SK-N-SH (cell line): ENCODE measurements at regions not wholly inside any gene's neighbourhood (a gene's known extent, or its start where the extent isn't known, plus 50 kb on each side); places are given as distances from the start of the nearest gene placed in this dataset.

Experiments
- CTCF ChIA-PET: fragments of 300-600, 350-600 bp; formaldehyde crosslinking; extraction: SDS; loops from one replicate; lab custom pipeline; 2021; lab: Yijun Ruan, JAX
- POLR2A ChIA-PET: fragments of 350-600 bp; sonication (Branson Sonifier 250); formaldehyde crosslinking; extraction: SDS; loops from one replicate; lab custom pipeline; 2020; ENCODE audit warnings: antibody characterized with exemption, inconsistent platforms; lab: Yijun Ruan, JAX
- DNase-seq: peaks from one replicate; pipeline ENCODE4 v3.0.0; 2012
- H2AFZ ChIP-seq: fragments of 200-600 bp; sonication (generic); 2 replicates; pipeline ENCODE4 v1.8.1; 2016; ENCODE audit warnings: antibody characterized with exemption, mild to moderate bottlenecking, low read depth
- H3F3A ChIP-seq: fragments of 200-600 bp; sonication (generic); replicated peaks from 2 replicates; pipeline ENCODE3; 2016; ENCODE audit warnings: antibody characterized with exemption, mild to moderate bottlenecking; ENCODE audit not compliant: insufficient read depth
- H3K27ac ChIP-seq, 2 experiments: fragments of 200-500 bp in 1 of 2; fragments of 200-600 bp in 1 of 2; sonication (Bioruptor generic) in 1 of 2; sonication (generic), shearing (Covaris generic) in 1 of 2; 2 replicates each; pipeline versions ENCODE4 v1.5.1 to v1.6.1; 2014 to 2016; ENCODE audit warnings: low read depth in 2 of 2, inconsistent platforms in 1 of 2, low read length in 1 of 2, mild to moderate bottlenecking in 1 of 2, mixed read lengths in 1 of 2
- H3K27me3 ChIP-seq: fragments of 200-600 bp; sonication (generic), shearing (Covaris generic); 2 replicates; pipeline ENCODE4 v1.6.1; 2016; ENCODE audit warnings: mixed run types; ENCODE audit not compliant: insufficient read depth
- H3K36me3 ChIP-seq, 2 experiments: fragments of 200-500 bp in 1 of 2; fragments of 200-600 bp in 1 of 2; sonication (Bioruptor generic) in 1 of 2; sonication (generic) in 1 of 2; replicated peaks in 1 of 2; 2 replicates each; pipeline versions ENCODE3 to v1.5.1; 2014 to 2016; ENCODE audit warnings: low read length in 1 of 2, mild to moderate bottlenecking in 1 of 2; ENCODE audit not compliant: insufficient read depth in 2 of 2, control insufficient read depth in 1 of 2
- H3K4me1 ChIP-seq, 2 experiments: fragments of 200-500 bp in 1 of 2; fragments of 200-600 bp in 1 of 2; sonication (Bioruptor generic) in 1 of 2; sonication (generic), shearing (Covaris generic) in 1 of 2; 2 replicates each; pipeline versions ENCODE4 v1.5.1 to v1.6.1; 2014 to 2016; ENCODE audit warnings: low read depth in 1 of 2, low read length in 1 of 2, mixed run types in 1 of 2; ENCODE audit not compliant: insufficient read depth in 2 of 2, control insufficient read depth in 1 of 2
- H3K4me2 ChIP-seq: fragments of 200-600 bp; sonication (generic), shearing (Covaris generic); 2 replicates; pipeline ENCODE4 v1.6.1; 2017; ENCODE audit warnings: mixed run types
- H3K4me3 ChIP-seq, 2 experiments: fragments of 200-500 bp in 1 of 2; fragments of 200-600 bp in 1 of 2; sonication (Bioruptor generic) in 1 of 2; sonication (generic), shearing (Covaris generic) in 1 of 2; 2 replicates each; pipeline versions ENCODE4 v1.5.1 to v1.8.1; 2014 to 2016; ENCODE audit warnings: low read depth in 2 of 2, inconsistent platforms in 1 of 2, low read length in 1 of 2, mild to moderate bottlenecking in 1 of 2, mixed read lengths in 1 of 2, moderate library complexity in 1 of 2
- H3K79me2 ChIP-seq: fragments of 200-600 bp; sonication (generic); 2 replicates; pipeline ENCODE4 v1.8.1; 2017; ENCODE audit warnings: mild to moderate bottlenecking; ENCODE audit not compliant: insufficient read depth
- H3K9ac ChIP-seq: fragments of 200-600 bp; sonication (generic); 2 replicates; pipeline ENCODE4 v1.6.1; 2017; ENCODE audit warnings: mixed run types
- H3K9me2 ChIP-seq: fragments of 200-600 bp; sonication (generic); 2 replicates; pipeline ENCODE4 v1.6.1; 2017; ENCODE audit warnings: mixed run types
- H3K9me3 ChIP-seq: fragments of 200-600 bp; sonication (generic); 2 replicates; pipeline ENCODE4 v1.6.1; 2017; ENCODE audit warnings: mixed run types, mild to moderate bottlenecking, moderate library complexity
- H4K20me1 ChIP-seq: fragments of 200-600 bp; sonication (generic); 2 replicates; pipeline ENCODE4 v1.6.1; 2017; ENCODE audit warnings: mild to moderate bottlenecking, mixed run types; ENCODE audit not compliant: insufficient read depth
- ELF1 ChIP-seq: IDR thresholded peaks from 2 replicates; pipeline ENCODE4 v1.4.0; 2012
- FOSL2 ChIP-seq: IDR thresholded peaks from 2 replicates; pipeline ENCODE4 v1.4.0; 2012; ENCODE audit warnings: low read depth, mild to moderate bottlenecking, moderate library complexity, borderline replicate concordance
- GABPA ChIP-seq: IDR thresholded peaks from 2 replicates; pipeline ENCODE4 v1.4.0; 2012; ENCODE audit warnings: low read depth, mild to moderate bottlenecking
- GATA2 ChIP-seq: sonication (generic); formaldehyde crosslinking; IDR thresholded peaks from 2 replicates; pipeline ENCODE4 v1.5.0; 2020; ENCODE audit warnings: mild to moderate bottlenecking, missing genetic modification reagents
- JUND ChIP-seq: IDR thresholded peaks from 2 replicates; pipeline ENCODE4 v1.4.0; 2012
- MAX ChIP-seq: IDR thresholded peaks from 2 replicates; pipeline ENCODE4 v1.4.0; 2012; ENCODE audit warnings: low read depth
- MXI1 ChIP-seq: IDR thresholded peaks from 2 replicates; pipeline ENCODE4 v1.6.1; 2012; ENCODE audit warnings: mild to moderate bottlenecking, low read depth, low read length, improper control_type of control experiment
- NRF1 ChIP-seq: IDR thresholded peaks from 2 replicates; pipeline ENCODE4 v1.6.1; 2012; ENCODE audit warnings: low read depth, mild to moderate bottlenecking, low read length
- POLR2AphosphoS5 ChIP-seq: IDR thresholded peaks from 2 replicates; pipeline ENCODE4 v1.6.1; 2012; ENCODE audit warnings: low read depth, low read length
- RCOR1 ChIP-seq: fragments of 150-350 bp; IDR thresholded peaks from 2 replicates; pipeline ENCODE4 v1.6.1; 2017; ENCODE audit warnings: antibody characterized with exemption, low read length
- REST ChIP-seq: IDR thresholded peaks from 2 replicates; pipeline ENCODE4 v1.6.1; 2012; ENCODE audit warnings: mild to moderate bottlenecking, low read depth, low read length, moderate library complexity
- RXRA ChIP-seq: IDR thresholded peaks from 2 replicates; pipeline ENCODE4 v1.4.0; 2012; ENCODE audit warnings: low read depth, mild to moderate bottlenecking, borderline replicate concordance
- TAF1 ChIP-seq: IDR thresholded peaks from 2 replicates; pipeline ENCODE4 v1.6.1; 2012; ENCODE audit warnings: low read depth, mild to moderate bottlenecking, low read length, moderate library complexity, borderline replicate concordance
- TCF12 ChIP-seq: IDR thresholded peaks from 2 replicates; pipeline ENCODE4 v1.4.0; 2012
- YY1 ChIP-seq: IDR thresholded peaks from 2 replicates; pipeline ENCODE4 v1.4.0; 2012; ENCODE audit warnings: low read depth, mild to moderate bottlenecking
- ZBTB33 ChIP-seq: IDR thresholded peaks from 2 replicates; pipeline ENCODE4 v1.4.0; 2012; ENCODE audit warnings: low read depth, borderline replicate concordance
- WGBS: methylation state at CpG from one replicate; pipeline ENCODE4 v1.1.6; 2017; ENCODE audit warnings: low lambda C conversion rate; 5-methylcytosine and 5-hydroxymethylcytosine counted together

GRCh38 chr20:24339210-24339641, 130.2 kb upstream of the SYNDIG1 start:
- H3K4me1 ChIP-seq = no peaks in the 10 kb centered on the region
- TF ChIP-seq ELF1 (no peak), JUND (no peak), TAF1 (no peak), MAX (no peak), YY1 (no peak), RXRA (no peak), RCOR1 (no peak), TCF12 (no peak), REST (no peak)
- H3K9me2 ChIP-seq = no peaks in the 10 kb centered on the region
- H3K9me3 ChIP-seq = no peaks in the 10 kb centered on the region
- H3K79me2 ChIP-seq = no peaks in the 10 kb centered on the region
- POLR2A ChIA-PET = no interaction called here
- no peaks in the 10 kb centered on the region for H3K27me3 ChIP-seq
- no peak overlapping the region for H3K4me3 ChIP-seq
- no peak overlapping the region for H2AFZ ChIP-seq
- H3K4me2 ChIP-seq = no peak overlapping the region
- DNase-seq = no peak
- no peaks in the 10 kb centered on the region for H3K36me3 ChIP-seq
- H4K20me1 ChIP-seq = no peaks in the 10 kb centered on the region
- H3K27ac ChIP-seq = no peak overlapping the region
- H3F3A ChIP-seq = no peaks in the 10 kb centered on the region
- no peak overlapping the region for H3K9ac ChIP-seq
- CTCF ChIA-PET = no interaction called here
- WGBS = 47% methylated on average over 5 of the region's 5 CpGs

- H2AFZ ChIP-seq = no peak overlapping the region
- H3F3A ChIP-seq = no peaks in the 10 kb centered on the region
- no peaks in the 10 kb centered on the region for H3K79me2 ChIP-seq
- H3K9me3 ChIP-seq = no peaks in the 10 kb centered on the region
- H3K9ac ChIP-seq = no peak overlapping the region
- no peak overlapping the region for H3K4me3 ChIP-seq
- H4K20me1 ChIP-seq = no peaks in the 10 kb centered on the region
- no peaks in the 10 kb centered on the region for H3K27me3 ChIP-seq
- no peak overlapping the region for H3K27ac ChIP-seq
- TF ChIP-seq GABPA = no peak
- 31% methylated on average over 3 of the region's 5 CpGs for WGBS
- CTCF ChIA-PET = no interaction called here
- no peak overlapping the region for H3K4me2 ChIP-seq
- no peaks in the 10 kb centered on the region for H3K9me2 ChIP-seq
- no peaks in the 10 kb centered on the region for H3K36me3 ChIP-seq
- no peak for DNase-seq
- POLR2A ChIA-PET = no interaction called here
- no peaks in the 10 kb centered on the region for H3K4me1 ChIP-seq
These were observed 131.9 kb upstream of the SYNDIG1 start for GRCh38 chr20:24337551-24337950.

GRCh38 chr20:24337069-24337468, 132.4 kb upstream of the SYNDIG1 start:
- Histone ChIP-seq H3K9ac (no peak overlapping the region), H2AFZ (no peak overlapping the region), H3K27ac (no peak overlapping the region), H4K20me1 (no peaks in the 10 kb centered on the region), H3K4me1 (no peaks in the 10 kb centered on the region), H3K4me3 (no peak overlapping the region), H3F3A (no peaks in the 10 kb centered on the region), H3K27me3 (no peaks in the 10 kb centered on the region), H3K9me3 (no peaks in the 10 kb centered on the region), H3K79me2 (no peaks in the 10 kb centered on the region), H3K36me3 (no peaks in the 10 kb centered on the region), H3K9me2 (no peaks in the 10 kb centered on the region), H3K4me2 (no peak overlapping the region)
- POLR2A ChIA-PET = no interaction called here
- CTCF ChIA-PET = no interaction called here
- no peak for DNase-seq
- TF ChIP-seq NRF1 = no peak
- TF ChIP-seq MXI1 = no peak
- TF ChIP-seq ZBTB33 = no peak
- TF ChIP-seq POLR2AphosphoS5 = no peak
- TF ChIP-seq GATA2 (CRISPR knock-in tag) = no peak
- TF ChIP-seq GABPA = no peak
- no peak for TF ChIP-seq YY1
- no peak for TF ChIP-seq TCF12
- no peak for TF ChIP-seq RXRA
- no peak for TF ChIP-seq FOSL2
- no peak for TF ChIP-seq JUND
- WGBS = 19% methylated on average over 4 of the region's 4 CpGs
